C1 segment of cervical spinal cord (tissue), 14 donors: ENCODE measurements at regions not wholly inside any gene's neighbourhood (a gene's known extent, or its start where the extent isn't known, plus 50 kb on each side); places are given as distances from the start of the nearest gene placed in this dataset.

Experiments used
- DNase-seq, 14 donors: peaks; one replicate each; lab custom pipeline; 2025; lab: John Stamatoyannopoulos, UW

- DNase-seq: no peak
Measured at GRCh38 chr2:220107380-220107791, 480.0 kb downstream of the SLC4A3 start.

DNA sequence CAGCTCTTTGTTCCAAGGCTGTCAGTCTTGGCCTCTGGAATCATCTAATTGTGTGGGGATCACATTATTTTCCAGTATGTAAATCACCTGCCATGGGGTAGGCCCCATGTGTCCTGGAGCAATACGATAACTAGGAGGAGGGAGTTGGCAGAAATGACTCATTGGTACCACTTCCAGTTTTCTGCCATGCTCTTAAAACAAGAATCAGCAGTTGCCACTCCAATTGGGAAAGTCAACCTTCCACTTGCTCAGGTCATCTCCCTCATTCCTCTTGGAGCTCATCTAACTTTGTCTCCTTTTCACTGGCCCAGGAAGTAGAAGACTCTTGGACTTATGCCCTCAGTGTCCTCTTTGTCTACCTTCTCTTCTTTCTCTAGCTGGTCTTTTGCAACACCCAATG is 487.0 kb downstream of the SLC4A3 start:
- no peak for DNase-seq

DNA sequence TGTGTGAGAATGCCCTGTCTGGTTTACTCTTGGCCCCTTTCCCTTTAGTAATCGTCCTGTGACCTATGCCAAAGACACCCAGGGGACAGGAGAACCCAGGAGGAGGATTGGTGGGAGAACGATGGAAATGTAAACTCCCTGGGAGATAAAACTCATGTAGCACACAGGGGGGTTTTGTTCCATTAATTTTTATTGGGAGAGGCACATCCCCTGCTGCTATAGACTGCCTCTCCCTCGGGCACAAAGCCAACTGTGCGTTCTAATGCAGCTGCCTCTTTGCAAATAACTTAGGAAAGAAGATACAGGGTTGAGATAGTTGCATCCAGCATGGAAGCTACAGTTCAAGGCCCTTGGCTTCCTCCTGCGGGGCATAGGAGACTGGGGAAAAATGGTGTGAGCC is 489.6 kb downstream of the SLC4A3 start:
- no peak for DNase-seq

- no peak for DNase-seq
Measured at GRCh38 chr2:220120041-220120440, 492.6 kb downstream of the SLC4A3 start.

- DNase-seq: no peak
Measured at GRCh38 chr2:220123751-220124150, 496.3 kb downstream of the SLC4A3 start.

- no peak for DNase-seq
Measured at GRCh38 chr2:220125551-220125950, 498.1 kb downstream of the SLC4A3 start.

DNA sequence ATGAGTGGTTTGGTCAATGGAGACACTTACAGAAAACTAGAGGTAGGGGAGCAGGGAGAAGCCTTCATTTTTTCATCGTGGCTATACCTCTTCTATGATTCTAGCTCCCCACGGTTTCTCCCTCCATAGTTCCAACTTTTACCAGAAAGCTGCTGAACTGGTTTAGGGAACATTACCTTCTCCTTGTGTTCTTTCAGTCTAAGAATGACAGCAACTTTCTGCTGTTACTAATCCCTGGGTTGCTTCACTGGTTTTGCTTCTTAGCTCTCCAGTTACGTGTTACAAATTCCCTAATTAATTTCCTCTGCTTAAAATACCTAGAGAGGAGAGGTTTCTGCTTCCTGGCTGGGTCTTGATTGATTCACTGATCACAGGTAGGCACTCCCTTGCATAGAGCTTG is 499.9 kb downstream of the SLC4A3 start:
- no peak for DNase-seq

DNA sequence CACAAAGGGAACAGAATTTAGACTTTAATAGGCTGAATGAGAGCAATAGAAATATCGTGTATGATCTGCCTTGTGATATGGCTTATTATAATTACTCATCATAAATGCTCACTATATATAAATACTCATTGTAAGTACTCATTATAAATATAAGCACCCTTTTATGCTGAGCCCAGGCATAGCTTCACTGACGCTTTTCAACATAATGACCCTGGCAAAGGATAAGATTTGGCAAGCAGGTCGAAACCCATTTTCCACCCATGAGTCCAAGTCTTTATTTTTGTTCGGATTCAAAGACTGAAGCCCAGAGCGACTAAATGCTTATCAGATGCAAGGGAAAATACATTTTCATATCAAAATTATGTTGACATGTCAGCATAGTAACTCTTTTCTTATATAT is 500.4 kb downstream of the SLC4A3 start:
- DNase-seq: no peak

GRCh38 chr2:220129391-220129790 is 502.0 kb downstream of the SLC4A3 start:
- DNase-seq: no peak

DNA sequence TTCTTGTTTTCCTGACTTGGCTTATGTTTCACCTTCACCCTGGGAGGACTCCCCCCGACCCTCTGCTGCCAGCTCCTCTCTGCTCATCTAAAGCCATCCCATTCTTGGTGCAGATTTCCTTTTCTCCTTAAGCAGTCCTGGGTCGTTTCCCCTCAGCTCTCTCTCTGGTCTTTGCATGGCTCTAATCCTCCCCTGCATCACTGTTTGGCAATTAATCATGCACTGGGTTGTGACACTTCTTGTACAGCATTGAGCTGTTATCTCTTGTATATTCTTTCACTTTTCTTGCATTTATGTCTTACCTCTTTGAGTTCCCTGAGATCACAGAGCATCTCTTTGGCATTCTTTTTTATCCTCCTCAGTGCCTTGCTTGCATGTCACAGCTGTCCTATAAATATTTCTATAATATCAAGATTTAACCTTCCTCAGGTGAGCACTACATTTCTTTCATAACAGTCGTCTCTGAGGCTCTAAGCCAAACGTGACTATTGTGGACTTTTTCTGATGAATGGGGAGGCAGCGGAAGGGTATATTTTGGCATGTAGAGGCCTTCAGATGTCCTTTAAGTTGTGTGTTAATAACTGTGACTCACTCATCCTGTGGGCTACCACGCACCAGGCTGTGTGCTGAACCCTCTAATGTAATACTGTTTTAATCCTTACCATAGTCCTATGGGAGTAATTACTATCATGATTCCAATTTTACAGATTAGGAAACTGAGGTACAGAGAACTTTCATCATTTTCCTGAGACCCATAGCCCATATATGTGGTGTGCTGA is 507.5 kb downstream of the SLC4A3 start:
- no peak for DNase-seq

DNA sequence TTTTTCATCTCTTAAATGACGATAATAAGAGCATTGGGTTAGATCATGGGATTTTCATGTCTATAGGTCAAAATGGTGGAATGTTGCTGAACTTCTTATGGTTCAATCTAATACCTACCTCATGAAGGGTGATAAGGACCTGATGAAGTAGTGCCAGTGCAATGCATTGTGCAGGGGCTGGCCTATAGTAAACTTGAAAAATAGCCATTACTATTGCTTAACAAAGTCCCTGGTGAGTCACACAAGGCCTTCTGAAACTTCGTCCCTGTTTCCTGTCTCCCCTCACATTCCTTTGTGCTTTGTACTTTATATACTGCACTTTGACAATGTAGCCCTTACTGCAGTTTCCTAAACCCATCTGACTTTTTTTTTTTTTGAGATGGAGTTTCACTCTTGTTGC is 515.9 kb downstream of the SLC4A3 start:
- DNase-seq: no peak

DNA sequence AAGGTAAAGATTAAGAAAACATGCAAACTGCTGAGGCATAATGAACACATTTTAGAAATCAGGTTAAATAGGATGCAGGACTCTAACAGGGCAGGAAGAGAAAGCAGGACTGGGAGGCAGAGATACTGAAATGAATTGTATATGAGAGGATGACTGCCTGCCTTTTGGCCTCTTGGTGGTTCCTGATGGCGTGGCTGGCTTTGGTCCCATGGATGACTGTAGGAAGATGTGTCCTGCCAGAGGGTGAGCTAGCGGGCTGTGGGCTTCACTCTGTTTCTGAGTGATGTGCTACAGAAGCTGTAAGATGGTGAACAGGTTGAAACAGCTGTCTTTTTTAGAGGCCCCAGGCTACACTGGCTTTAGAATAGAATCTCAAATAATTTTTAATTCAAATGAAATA is 517.0 kb downstream of the SLC4A3 start:
- DNase-seq: no peak

GRCh38 chr2:220147161-220148038 is 520.0 kb downstream of the SLC4A3 start:
- no peak for DNase-seq

- no peak for DNase-seq
Measured at GRCh38 chr2:220148471-220149248, 521.2 kb downstream of the SLC4A3 start.

DNA sequence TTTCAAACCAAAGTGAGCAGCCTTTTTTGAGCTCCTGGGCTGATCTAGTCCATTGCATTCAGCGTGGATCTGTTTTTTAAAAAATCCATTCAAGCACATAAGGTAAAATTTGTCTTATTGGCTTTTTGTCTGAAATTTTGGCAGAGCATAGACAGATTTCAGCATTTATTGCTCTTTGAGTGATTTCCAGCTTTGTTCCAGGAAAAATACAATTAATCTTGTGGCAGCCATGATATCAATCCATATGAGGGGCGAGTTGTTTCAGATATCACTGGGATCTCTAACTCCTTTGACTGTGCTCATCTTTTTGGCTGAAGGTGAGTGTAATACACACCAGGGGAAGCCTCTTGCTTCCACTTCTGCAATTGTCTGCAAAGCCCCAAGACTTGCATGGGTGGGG is 523.9 kb downstream of the SLC4A3 start:
- DNase-seq: no peak

GRCh38 chr2:220152281-220152935 is 525.0 kb downstream of the SLC4A3 start:
- DNase-seq: no peak

DNA sequence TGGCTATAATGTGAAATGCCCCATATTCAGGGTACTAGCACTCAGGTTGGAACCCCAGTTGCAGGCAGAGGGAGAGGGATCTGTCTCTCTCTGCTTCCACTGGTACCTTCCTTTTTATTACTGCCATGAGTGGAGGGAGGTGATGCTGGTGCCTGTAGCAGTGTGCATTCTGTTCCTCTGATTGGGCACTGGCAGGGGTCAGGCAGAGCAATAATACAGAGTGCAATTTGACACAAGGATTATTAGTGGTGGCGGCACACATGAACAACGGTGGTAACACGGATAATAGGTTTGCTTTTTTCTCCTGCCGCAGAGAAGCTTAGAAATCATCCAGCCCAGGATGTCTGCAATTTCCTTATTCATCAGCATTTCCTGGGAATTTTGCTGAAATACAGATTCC is 525.7 kb downstream of the SLC4A3 start:
- DNase-seq: no peak

DNA sequence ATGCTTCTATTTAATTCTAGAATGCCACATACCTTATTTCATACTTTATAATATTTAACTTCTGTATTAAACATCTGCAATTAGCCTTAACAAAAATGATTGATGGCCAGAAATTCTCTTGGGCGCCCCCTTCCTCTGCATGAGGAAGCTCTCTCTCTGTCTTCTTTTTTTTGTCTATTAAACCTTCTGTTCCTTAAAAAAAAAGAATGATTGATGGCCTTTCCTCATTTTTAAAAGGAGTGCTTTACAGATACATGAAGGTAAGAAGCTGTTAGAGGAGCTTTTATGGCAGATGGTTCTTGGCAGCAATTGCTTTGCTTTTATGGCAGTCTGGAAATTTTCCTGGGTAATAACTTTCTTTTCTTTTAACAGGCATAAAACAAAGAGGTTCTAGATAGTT is 526.9 kb downstream of the SLC4A3 start:
- no peak for DNase-seq

DNA sequence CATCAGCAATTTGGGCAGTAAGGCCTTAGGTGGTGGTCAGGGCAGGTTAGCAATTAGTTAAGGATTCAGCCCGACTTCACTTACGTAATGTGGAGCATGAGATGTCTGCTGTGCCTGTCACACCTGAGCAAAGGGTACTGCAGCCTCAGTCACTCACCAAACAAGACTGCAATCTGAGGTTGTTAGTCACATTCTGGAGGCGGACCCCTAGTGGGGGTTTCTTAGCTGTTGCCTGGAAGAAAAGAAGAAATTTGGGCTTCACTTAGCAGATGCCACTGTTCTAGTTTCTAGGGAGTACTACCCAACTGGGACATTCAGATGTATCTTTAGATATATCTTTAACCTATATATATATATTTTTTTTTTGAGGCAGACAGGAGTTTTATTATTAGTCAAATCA is 529.9 kb downstream of the SLC4A3 start:
- DNase-seq: no peak

DNA sequence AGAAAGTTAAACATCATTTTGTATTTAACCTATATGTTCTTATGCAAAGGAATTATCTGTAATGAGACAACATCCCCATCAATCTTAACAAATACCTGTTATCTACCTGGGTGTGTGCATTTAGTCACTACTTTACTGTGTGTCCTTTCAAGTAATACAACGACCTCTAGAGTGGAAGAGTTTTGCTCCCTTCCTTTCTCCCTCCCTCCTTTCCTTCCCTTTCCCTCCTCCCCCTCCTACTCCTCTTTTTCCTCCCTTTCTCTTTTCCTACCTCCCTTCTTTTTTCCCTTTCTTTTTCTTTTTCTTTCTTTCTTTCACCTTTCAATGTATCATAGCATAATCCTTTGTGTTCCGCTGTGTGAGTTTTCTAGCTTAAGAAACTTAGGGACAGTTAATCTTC is 532.3 kb downstream of the SLC4A3 start:
- DNase-seq: no peak

DNA sequence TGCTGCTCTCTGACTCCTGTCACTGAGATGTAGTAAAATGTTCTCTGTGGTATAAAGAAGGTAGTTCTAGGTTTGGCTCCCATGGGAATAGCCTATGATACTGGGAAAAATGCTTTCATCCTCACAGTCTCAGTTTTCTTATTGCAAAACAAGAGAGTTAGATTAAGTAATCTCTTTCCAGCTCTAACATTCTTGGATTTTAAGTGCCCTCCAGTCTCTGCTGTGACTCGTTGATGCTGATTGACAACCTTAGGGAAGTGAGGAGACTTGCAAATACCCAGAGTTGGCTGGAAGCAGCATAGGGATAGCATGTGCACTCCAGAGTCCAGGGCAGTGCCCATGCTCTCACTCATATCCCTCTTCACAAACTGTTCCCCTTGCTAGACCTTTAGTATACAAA is 534.9 kb downstream of the SLC4A3 start:
- no peak for DNase-seq

DNA sequence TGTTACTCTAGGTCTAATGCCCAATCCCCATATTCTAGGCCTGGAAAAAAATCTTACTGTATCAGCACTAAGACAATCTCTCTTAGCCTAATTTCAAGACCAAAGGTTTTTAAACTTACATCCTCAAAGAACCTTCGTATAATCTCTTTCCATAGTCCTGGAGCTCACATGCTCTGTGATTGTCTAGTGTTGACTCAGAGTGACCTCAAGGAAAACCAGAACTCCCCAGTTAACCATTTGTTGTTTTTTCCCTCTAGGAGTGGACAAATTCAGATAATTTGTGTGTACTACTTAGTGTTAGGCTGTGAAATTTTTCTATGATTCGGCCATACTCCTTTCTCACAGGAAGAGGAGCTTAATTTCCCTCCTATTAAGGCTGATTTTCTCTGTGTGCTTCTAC is 536.1 kb downstream of the SLC4A3 start:
- no peak for DNase-seq
